GM21825 (cell line): ENCODE measurements at regions not wholly inside any gene's neighbourhood (a gene's known extent, or its start where the extent isn't known, plus 50 kb on each side); places are given as distances from the start of the nearest gene placed in this dataset.

Source experiments
- ATAC-seq: cut with Tn5 transposase; IDR thresholded peaks from one replicate; pipeline ENCODE4 v1.9.1; 2021; ENCODE audit warnings: mild to moderate bottlenecking, moderate library complexity; ENCODE audit not compliant: unreplicated experiment

GRCh38 chr14:65308536-65308935 lies 104.0 kb upstream of the FUT8 start:
- ATAC-seq, result no peak

- no peak for ATAC-seq
Observed at GRCh38 chr14:65310568-65310967, 102.0 kb upstream of the FUT8 start.

GRCh38 chr14:65312859-65313258 lies 99.7 kb upstream of the FUT8 start:
- ATAC-seq, result no peak

- ATAC-seq, result peak; percentile 62
Observed at GRCh38 chr14:65318636-65319506, 93.7 kb upstream of the FUT8 start.

- ATAC-seq, result peak; percentile 32
Observed at GRCh38 chr14:65320661-65321308, 91.7 kb upstream of the FUT8 start.

- peak; percentile 45 for ATAC-seq
Observed at GRCh38 chr14:65321370-65321875, 91.1 kb upstream of the FUT8 start.

- no peak for ATAC-seq
Observed at GRCh38 chr14:65329481-65329880, 83.0 kb upstream of the FUT8 start.

GRCh38 chr14:65329911-65330310 lies 82.6 kb upstream of the FUT8 start:
- no peak for ATAC-seq

GRCh38 chr14:65330416-65330815 lies 82.1 kb upstream of the FUT8 start:
- no peak for ATAC-seq

GRCh38 chr14:65331652-65332051 lies 80.9 kb upstream of the FUT8 start:
- no peak for ATAC-seq

- no peak for ATAC-seq
Observed at GRCh38 chr14:65332141-65332871, 80.2 kb upstream of the FUT8 start.

- ATAC-seq, result no peak
Observed at GRCh38 chr14:65333943-65334687, 78.4 kb upstream of the FUT8 start.

GRCh38 chr14:65334765-65335410 lies 77.6 kb upstream of the FUT8 start:
- no peak for ATAC-seq

- ATAC-seq, result no peak
Observed at GRCh38 chr14:65335411-65335947, 77.1 kb upstream of the FUT8 start.

- no peak for ATAC-seq
Observed at GRCh38 chr14:65336191-65336591, 76.3 kb upstream of the FUT8 start.

GRCh38 chr14:65339866-65340265 lies 72.7 kb upstream of the FUT8 start:
- no peak for ATAC-seq

- ATAC-seq, result no peak
Observed at GRCh38 chr14:65344011-65344410, 68.5 kb upstream of the FUT8 start.

- ATAC-seq, result no peak
Observed at GRCh38 chr14:65345266-65345665, 67.3 kb upstream of the FUT8 start.

GRCh38 chr14:65346474-65346873 lies 66.1 kb upstream of the FUT8 start:
- no peak for ATAC-seq

- ATAC-seq, result no peak
Observed at GRCh38 chr14:65346895-65347294, 65.6 kb upstream of the FUT8 start.
